ENCODE measurements at regions not wholly inside any gene's neighbourhood (a gene's known extent, or its start where the extent isn't known, plus 50 kb on each side); places are given as distances from the start of the nearest gene placed in this dataset.

DNA sequence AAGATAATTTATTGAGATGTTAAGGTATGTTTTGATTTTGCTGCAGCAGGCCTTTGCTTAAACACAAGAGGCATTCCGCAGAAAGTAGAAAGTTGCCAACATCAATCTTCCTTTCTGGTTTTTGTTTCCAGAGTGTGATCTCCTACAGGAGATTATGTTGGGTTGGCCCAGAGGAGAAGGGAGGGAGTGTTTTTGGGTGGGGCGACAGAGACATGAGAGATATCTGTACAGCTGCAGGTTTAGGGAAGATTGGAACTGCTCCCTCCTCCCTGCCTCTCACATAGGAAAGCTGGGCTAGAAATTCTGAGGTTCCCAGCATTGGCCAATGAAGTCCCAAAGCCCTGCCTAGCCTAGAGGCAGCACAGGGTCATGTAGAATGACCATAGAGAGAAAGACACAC is 211.0 kb downstream of the CEMIP2 start:
- TF ChIP-seq ZNF8 (CRISPR knock-in tag; IDR thresholded peaks at IDR 0.05), result no peak
- TF ChIP-seq CSDC2 (CRISPR knock-in tag; IDR thresholded peaks at IDR 0.05), result no peak
- TF ChIP-seq OSR1 (CRISPR knock-in tag; IDR thresholded peaks at IDR 0.05), result no peak
- TF ChIP-seq GLIS3 (CRISPR knock-in tag; IDR thresholded peaks at IDR 0.05), result no peak
- no peak for TF ChIP-seq ZFP30 (CRISPR knock-in tag; IDR thresholded peaks at IDR 0.05)
- no peak for TF ChIP-seq ZFP3 (CRISPR knock-in tag; IDR thresholded peaks at IDR 0.05)
- TF ChIP-seq TOX (CRISPR knock-in tag; IDR thresholded peaks at IDR 0.05; ENCODE audit: borderline replicate concordance), result no peak
- TF ChIP-seq, protein P1, sequence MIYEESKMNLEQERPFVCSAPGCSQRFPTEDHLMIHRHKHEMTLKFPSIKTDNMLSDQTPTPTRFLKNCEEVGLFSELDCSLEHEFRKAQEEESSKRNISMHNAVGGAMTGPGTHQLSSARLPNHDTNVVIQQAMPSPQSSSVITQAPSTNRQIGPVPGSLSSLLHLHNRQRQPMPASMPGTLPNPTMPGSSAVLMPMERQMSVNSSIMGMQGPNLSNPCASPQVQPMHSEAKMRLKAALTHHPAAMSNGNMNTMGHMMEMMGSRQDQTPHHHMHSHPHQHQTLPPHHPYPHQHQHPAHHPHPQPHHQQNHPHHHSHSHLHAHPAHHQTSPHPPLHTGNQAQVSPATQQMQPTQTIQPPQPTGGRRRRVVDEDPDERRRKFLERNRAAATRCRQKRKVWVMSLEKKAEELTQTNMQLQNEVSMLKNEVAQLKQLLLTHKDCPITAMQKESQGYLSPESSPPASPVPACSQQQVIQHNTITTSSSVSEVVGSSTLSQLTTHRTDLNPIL (CRISPR knock-in tag; IDR thresholded peaks at IDR 0.05; ENCODE audit: low read depth), result no peak
- no peak for TF ChIP-seq TCF4 (CRISPR knock-in tag; IDR thresholded peaks at IDR 0.05; ENCODE audit: borderline replicate concordance)
- TF ChIP-seq, protein P2, sequence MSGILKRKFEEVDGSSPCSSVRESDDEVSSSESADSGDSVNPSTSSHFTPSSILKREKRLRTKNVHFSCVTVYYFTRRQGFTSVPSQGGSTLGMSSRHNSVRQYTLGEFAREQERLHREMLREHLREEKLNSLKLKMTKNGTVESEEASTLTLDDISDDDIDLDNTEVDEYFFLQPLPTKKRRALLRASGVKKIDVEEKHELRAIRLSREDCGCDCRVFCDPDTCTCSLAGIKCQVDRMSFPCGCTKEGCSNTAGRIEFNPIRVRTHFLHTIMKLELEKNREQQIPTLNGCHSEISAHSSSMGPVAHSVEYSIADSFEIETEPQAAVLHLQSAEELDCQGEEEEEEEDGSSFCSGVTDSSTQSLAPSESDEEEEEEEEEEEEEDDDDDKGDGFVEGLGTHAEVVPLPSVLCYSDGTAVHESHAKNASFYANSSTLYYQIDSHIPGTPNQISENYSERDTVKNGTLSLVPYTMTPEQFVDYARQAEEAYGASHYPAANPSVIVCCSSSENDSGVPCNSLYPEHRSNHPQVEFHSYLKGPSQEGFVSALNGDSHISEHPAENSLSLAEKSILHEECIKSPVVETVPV (CRISPR knock-in tag; IDR thresholded peaks at IDR 0.05), result no peak
- no peak for TF ChIP-seq ZC3H10 (CRISPR knock-in tag; IDR thresholded peaks at IDR 0.05)
- ATAC-seq, result no peak

DNA sequence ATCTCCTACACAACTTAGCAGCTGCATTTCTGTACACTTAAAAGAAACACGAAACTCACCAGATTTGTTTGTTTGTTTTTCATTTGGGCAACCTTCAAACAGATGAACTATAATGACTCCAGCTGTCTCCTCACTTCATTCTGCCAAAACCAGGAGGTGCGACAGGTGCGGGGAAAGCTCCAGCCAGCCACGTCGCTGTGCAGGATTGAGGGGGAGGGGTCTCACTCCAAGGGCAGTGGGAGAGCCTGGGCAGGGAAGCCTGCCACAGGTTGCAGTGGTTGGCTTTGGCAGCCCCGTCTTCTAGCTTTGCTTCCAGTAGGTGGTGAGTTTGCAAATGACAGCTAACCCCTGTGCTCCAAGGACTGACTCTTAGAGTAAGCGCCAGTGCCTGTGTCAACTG is 215.8 kb downstream of the CEMIP2 start:
- ATAC-seq, result no peak
- no peak for TF ChIP-seq ISL1 (CRISPR knock-in tag; IDR thresholded peaks at IDR 0.05)
- TF ChIP-seq ZNF565 (CRISPR knock-in tag; conservative IDR thresholded peaks at IDR 0.05; ENCODE audit: low read depth), result no peak
- TF ChIP-seq PPARA (CRISPR knock-in tag; IDR thresholded peaks at IDR 0.05; ENCODE audit: borderline replicate concordance), result no peak
- TF ChIP-seq, protein P3, sequence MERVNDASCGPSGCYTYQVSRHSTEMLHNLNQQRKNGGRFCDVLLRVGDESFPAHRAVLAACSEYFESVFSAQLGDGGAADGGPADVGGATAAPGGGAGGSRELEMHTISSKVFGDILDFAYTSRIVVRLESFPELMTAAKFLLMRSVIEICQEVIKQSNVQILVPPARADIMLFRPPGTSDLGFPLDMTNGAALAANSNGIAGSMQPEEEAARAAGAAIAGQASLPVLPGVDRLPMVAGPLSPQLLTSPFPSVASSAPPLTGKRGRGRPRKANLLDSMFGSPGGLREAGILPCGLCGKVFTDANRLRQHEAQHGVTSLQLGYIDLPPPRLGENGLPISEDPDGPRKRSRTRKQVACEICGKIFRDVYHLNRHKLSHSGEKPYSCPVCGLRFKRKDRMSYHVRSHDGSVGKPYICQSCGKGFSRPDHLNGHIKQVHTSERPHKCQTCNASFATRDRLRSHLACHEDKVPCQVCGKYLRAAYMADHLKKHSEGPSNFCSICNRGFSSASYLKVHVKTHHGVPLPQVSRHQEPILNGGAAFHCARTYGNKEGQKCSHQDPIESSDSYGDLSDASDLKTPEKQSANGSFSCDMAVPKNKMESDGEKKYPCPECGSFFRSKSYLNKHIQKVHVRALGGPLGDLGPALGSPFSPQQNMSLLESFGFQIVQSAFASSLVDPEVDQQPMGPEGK (CRISPR knock-in tag; IDR thresholded peaks at IDR 0.05; ENCODE audit: borderline replicate concordance), result no peak
- TF ChIP-seq TCF4 (CRISPR knock-in tag; IDR thresholded peaks at IDR 0.05; ENCODE audit: borderline replicate concordance), result no peak
- TF ChIP-seq GLIS3 (CRISPR knock-in tag; IDR thresholded peaks at IDR 0.05), result no peak
- no peak for TF ChIP-seq SNAI2 (CRISPR knock-in tag; IDR thresholded peaks at IDR 0.05)

DNA sequence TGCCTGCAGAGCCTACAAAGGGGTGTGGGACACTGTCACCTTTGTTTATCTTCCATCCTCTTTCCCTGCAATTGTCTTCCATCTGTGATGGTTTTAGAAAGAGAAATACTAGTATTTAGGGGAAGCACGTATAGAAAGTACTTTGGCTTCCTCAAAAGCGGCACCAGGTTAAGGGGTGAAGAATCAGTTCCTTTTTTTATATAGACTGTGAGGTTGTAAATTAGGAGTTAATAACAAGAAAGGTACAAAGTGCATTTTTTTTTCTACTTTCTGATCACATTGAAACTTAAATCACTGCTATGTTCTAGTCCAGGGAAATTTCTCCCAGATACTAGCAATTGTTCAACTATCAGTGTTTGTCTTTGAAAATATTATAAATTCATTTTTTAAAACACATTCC is 219.3 kb downstream of the CEMIP2 start:
- TF ChIP-seq GLIS3 (CRISPR knock-in tag; IDR thresholded peaks at IDR 0.05) (no peak), ZC3H10 (CRISPR knock-in tag; IDR thresholded peaks at IDR 0.05) (no peak), BACH2 (CRISPR knock-in tag; IDR thresholded peaks at IDR 0.05; ENCODE audit: borderline replicate concordance) (no peak), PPARA (CRISPR knock-in tag; IDR thresholded peaks at IDR 0.05; ENCODE audit: borderline replicate concordance) (no peak), ZNF8 (CRISPR knock-in tag; IDR thresholded peaks at IDR 0.05) (no peak), ARNTL (CRISPR knock-in tag; IDR thresholded peaks at IDR 0.05; ENCODE audit: borderline replicate concordance, low read depth) (no peak), ZNF565 (CRISPR knock-in tag; conservative IDR thresholded peaks at IDR 0.05; ENCODE audit: low read depth) (no peak), TOX (CRISPR knock-in tag; IDR thresholded peaks at IDR 0.05; ENCODE audit: borderline replicate concordance) (no peak), ISL1 (CRISPR knock-in tag; IDR thresholded peaks at IDR 0.05) (no peak), TCF4 (CRISPR knock-in tag; IDR thresholded peaks at IDR 0.05; ENCODE audit: borderline replicate concordance) (no peak), SNAI2 (CRISPR knock-in tag; IDR thresholded peaks at IDR 0.05) (no peak)
- TF ChIP-seq, protein P3 (CRISPR knock-in tag; IDR thresholded peaks at IDR 0.05; ENCODE audit: borderline replicate concordance), result no peak
- TF ChIP-seq, protein P4, sequence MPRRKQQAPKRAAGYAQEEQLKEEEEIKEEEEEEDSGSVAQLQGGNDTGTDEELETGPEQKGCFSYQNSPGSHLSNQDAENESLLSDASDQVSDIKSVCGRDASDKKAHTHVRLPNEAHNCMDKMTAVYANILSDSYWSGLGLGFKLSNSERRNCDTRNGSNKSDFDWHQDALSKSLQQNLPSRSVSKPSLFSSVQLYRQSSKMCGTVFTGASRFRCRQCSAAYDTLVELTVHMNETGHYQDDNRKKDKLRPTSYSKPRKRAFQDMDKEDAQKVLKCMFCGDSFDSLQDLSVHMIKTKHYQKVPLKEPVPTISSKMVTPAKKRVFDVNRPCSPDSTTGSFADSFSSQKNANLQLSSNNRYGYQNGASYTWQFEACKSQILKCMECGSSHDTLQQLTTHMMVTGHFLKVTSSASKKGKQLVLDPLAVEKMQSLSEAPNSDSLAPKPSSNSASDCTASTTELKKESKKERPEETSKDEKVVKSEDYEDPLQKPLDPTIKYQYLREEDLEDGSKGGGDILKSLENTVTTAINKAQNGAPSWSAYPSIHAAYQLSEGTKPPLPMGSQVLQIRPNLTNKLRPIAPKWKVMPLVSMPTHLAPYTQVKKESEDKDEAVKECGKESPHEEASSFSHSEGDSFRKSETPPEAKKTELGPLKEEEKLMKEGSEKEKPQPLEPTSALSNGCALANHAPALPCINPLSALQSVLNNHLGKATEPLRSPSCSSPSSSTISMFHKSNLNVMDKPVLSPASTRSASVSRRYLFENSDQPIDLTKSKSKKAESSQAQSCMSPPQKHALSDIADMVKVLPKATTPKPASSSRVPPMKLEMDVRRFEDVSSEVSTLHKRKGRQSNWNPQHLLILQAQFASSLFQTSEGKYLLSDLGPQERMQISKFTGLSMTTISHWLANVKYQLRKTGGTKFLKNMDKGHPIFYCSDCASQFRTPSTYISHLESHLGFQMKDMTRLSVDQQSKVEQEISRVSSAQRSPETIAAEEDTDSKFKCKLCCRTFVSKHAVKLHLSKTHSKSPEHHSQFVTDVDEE (CRISPR knock-in tag; IDR thresholded peaks at IDR 0.05), result no peak
- TF ChIP-seq, protein P1 (CRISPR knock-in tag; IDR thresholded peaks at IDR 0.05; ENCODE audit: low read depth), result no peak
- TF ChIP-seq, protein P2 (CRISPR knock-in tag; IDR thresholded peaks at IDR 0.05), result no peak
- ATAC-seq, result no peak
